ENCODE measurements at regions not wholly inside any gene's neighbourhood (a gene's known extent, or its start where the extent isn't known, plus 50 kb on each side); places are given as distances from the start of the nearest gene placed in this dataset.

GRCh38 chr4:111631215-111631999 lies 513.8 kb upstream of the FAM241A start:
- DNase-seq = peak in 1 of 2 experiments; percentile 29

- no peak for DNase-seq
Observed at GRCh38 chr4:111632641-111633151, 512.6 kb upstream of the FAM241A start.

GRCh38 chr4:111633663-111634266 lies 511.5 kb upstream of the FAM241A start:
- DNase-seq = no peak

GRCh38 chr4:111635646-111636045 lies 509.6 kb upstream of the FAM241A start:
- DNase-seq = no peak

GRCh38 chr4:111636961-111637585 lies 508.2 kb upstream of the FAM241A start:
- no peak for DNase-seq

- no peak for DNase-seq
Observed at GRCh38 chr4:111639120-111639690, 506.0 kb upstream of the FAM241A start.

GRCh38 chr4:111639876-111640275 lies 505.4 kb upstream of the FAM241A start:
- DNase-seq = no peak

GRCh38 chr4:111641813-111642579 lies 503.3 kb upstream of the FAM241A start:
- DNase-seq = peak; percentile 54 to 63

GRCh38 chr4:111648056-111648455 lies 497.2 kb upstream of the FAM241A start:
- no peak for DNase-seq

- DNase-seq = no peak
Observed at GRCh38 chr4:111649308-111649707, 495.9 kb upstream of the FAM241A start.

GRCh38 chr4:111650146-111650545 lies 495.1 kb upstream of the FAM241A start:
- no peak for DNase-seq

GRCh38 chr4:111650674-111651086 lies 494.6 kb upstream of the FAM241A start:
- no peak for DNase-seq

- DNase-seq = no peak
Observed at GRCh38 chr4:111652236-111652635, 493.0 kb upstream of the FAM241A start.

- DNase-seq = no peak
Observed at GRCh38 chr4:111652986-111653385, 492.3 kb upstream of the FAM241A start.

GRCh38 chr4:111662496-111662895 lies 482.8 kb upstream of the FAM241A start:
- no peak for DNase-seq

GRCh38 chr4:111664308-111664945 lies 480.8 kb upstream of the FAM241A start:
- no peak for DNase-seq

GRCh38 chr4:111666826-111667360 lies 478.4 kb upstream of the FAM241A start:
- DNase-seq = no peak

- DNase-seq = no peak
Observed at GRCh38 chr4:111671756-111672155, 473.5 kb upstream of the FAM241A start.

- DNase-seq = no peak
Observed at GRCh38 chr4:111675746-111676145, 469.5 kb upstream of the FAM241A start.

GRCh38 chr4:111676533-111676932 lies 468.7 kb upstream of the FAM241A start:
- DNase-seq = no peak

GRCh38 chr4:111678479-111678878 lies 466.8 kb upstream of the FAM241A start:
- DNase-seq = no peak

GRCh38 chr4:111678908-111679307 lies 466.3 kb upstream of the FAM241A start:
- no peak for DNase-seq
